Endodermal cell (in vitro differentiated cells): ENCODE measurements at regions not wholly inside any gene's neighbourhood (a gene's known extent, or its start where the extent isn't known, plus 50 kb on each side); places are given as distances from the start of the nearest gene placed in this dataset.

ENCODE experiments used
- DNase-seq: peaks from one replicate; pipeline ENCODE4 v3.0.0-alpha.2; 2017
- H3K27ac ChIP-seq: 2 replicates; pipeline ENCODE4 v1.5.1; 2013; ENCODE audit warnings: mild to moderate bottlenecking, low read depth, low read length, moderate library complexity
- H3K27me3 ChIP-seq: 2 replicates; pipeline ENCODE4 v1.6.1; 2013; ENCODE audit warnings: mild to moderate bottlenecking, low read length, moderate library complexity; ENCODE audit not compliant: insufficient read depth, control insufficient read depth, poor library complexity, severe bottlenecking
- H3K36me3 ChIP-seq: 2 replicates; pipeline ENCODE4 v1.7.0; 2013; ENCODE audit warnings: mild to moderate bottlenecking, low read length, moderate library complexity; ENCODE audit not compliant: control insufficient read depth, insufficient read depth
- H3K4me1 ChIP-seq: one replicate; pipeline ENCODE4 v1.7.0; 2013; ENCODE audit warnings: low read length; ENCODE audit not compliant: control insufficient read depth, insufficient read depth
- H3K4me3 ChIP-seq: 2 replicates; pipeline ENCODE4 v1.5.1; 2013; ENCODE audit warnings: mild to moderate bottlenecking, low read length, moderate library complexity
- H3K9ac ChIP-seq: 2 replicates; pipeline ENCODE4 v1.6.1; 2013; ENCODE audit warnings: mild to moderate bottlenecking, low read length, moderate library complexity; ENCODE audit not compliant: poor library complexity, severe bottlenecking; ENCODE audit errors: extremely low read depth
- H3K9me3 ChIP-seq: 2 replicates; pipeline ENCODE4 v1.6.1; 2013; ENCODE audit warnings: mild to moderate bottlenecking, low read length, moderate library complexity; ENCODE audit not compliant: control insufficient read depth
- H3K27ac Mint-ChIP-seq: 2 replicates; pipeline ENCODE4 v1.8.0; 2020; ENCODE audit warnings: mixed read lengths
- H3K27me3 Mint-ChIP-seq: 2 replicates; pipeline ENCODE4 v1.8.0; 2021; ENCODE audit warnings: mild to moderate bottlenecking, mixed read lengths; ENCODE audit not compliant: insufficient read depth
- H3K36me3 Mint-ChIP-seq: 2 replicates; pipeline ENCODE4 v1.8.0; 2020; ENCODE audit warnings: low read depth, mixed read lengths
- H3K4me1 Mint-ChIP-seq: 2 replicates; pipeline ENCODE4 v1.8.0; 2020; ENCODE audit warnings: mixed read lengths
- H3K4me3 Mint-ChIP-seq: 2 replicates; pipeline ENCODE4 v1.8.0; 2020; ENCODE audit warnings: mild to moderate bottlenecking, moderate library complexity, mixed read lengths
- H3K9me3 Mint-ChIP-seq: 2 replicates; pipeline ENCODE4 v1.8.0; 2020; ENCODE audit warnings: mild to moderate bottlenecking, mixed read lengths
- WGBS, 2 experiments: methylation state at CpG; one replicate each; pipeline versions ENCODE4 v1.1.5 to v1.1.7; 2013; ENCODE audit warnings: missing lambda C conversion rate in 2 of 2, mixed read lengths in 1 of 2; ENCODE audit not compliant: insufficient coverage in 1 of 2, insufficient read length in 1 of 2; 5-methylcytosine and 5-hydroxymethylcytosine counted together
- TF ChIP-seq, protein P1 (sequence below): fragments of 200-600 bp; sonication (generic); conservative IDR thresholded peaks from 2 replicates; pipeline ENCODE4 v1.5.0; 2021; ENCODE audit warnings: antibody characterized with exemption, mild to moderate bottlenecking

DNA sequence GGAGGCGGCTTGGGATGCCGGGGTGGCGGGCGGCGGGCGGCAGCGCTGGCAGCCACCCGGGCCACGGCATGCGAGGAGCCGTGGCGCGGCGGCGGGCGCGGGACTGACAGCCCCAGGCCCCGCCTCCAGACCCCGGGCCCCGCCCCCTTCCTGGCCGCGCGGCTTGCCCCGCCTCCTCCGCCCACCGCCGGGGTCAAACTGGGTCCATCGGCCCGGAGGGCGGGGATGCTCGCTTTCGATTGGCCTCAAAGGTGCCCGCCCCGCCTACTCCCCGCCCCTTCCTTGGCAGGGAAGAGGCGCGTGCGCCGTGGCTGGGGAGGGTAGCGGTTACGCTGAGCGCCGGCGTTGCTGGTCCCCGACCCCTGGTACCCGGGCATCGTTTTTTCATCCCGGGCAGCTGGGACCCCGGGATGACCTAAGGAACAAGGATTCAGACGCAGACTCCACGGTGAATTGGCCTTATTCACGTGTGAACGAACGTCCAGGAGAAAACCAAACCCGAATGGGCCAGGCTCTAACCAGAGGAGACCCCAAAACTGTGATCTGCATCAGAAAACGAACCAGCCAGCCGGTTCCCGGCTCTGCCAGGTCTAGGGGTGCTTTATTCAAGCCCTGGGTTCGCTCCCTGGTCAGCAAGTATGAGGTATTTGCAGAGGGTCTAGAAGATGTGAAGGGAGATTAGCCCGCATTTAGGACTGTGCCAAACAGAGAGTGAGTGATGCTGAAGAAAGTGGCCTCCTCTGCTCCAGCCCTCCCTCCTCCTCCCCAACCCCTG is 117.2 kb upstream of the GUCA2B start:
- TF ChIP-seq, protein P1, sequence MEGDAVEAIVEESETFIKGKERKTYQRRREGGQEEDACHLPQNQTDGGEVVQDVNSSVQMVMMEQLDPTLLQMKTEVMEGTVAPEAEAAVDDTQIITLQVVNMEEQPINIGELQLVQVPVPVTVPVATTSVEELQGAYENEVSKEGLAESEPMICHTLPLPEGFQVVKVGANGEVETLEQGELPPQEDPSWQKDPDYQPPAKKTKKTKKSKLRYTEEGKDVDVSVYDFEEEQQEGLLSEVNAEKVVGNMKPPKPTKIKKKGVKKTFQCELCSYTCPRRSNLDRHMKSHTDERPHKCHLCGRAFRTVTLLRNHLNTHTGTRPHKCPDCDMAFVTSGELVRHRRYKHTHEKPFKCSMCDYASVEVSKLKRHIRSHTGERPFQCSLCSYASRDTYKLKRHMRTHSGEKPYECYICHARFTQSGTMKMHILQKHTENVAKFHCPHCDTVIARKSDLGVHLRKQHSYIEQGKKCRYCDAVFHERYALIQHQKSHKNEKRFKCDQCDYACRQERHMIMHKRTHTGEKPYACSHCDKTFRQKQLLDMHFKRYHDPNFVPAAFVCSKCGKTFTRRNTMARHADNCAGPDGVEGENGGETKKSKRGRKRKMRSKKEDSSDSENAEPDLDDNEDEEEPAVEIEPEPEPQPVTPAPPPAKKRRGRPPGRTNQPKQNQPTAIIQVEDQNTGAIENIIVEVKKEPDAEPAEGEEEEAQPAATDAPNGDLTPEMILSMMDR: no peak
- peak; percentile 98 for DNase-seq
- Mint-ChIP-seq H3K27ac (no peak overlapping the region), H3K4me1 (peaks cover 9% of the 10 kb centered on the region), H3K27me3 (peaks cover 40% of the 10 kb centered on the region), H3K4me3 (peak overlapping the region; percentile 70), H3K9me3 (no peaks in the 10 kb centered on the region), H3K36me3 (no peaks in the 10 kb centered on the region)
- Histone ChIP-seq H3K9me3 (no peaks in the 10 kb centered on the region), H3K27ac (no peak overlapping the region), H3K4me3 (peak overlapping the region; percentile 88), H3K9ac (no peak overlapping the region), H3K4me1 (no peaks in the 10 kb centered on the region), H3K27me3 (peaks cover 76% of the 10 kb centered on the region), H3K36me3 (no peaks in the 10 kb centered on the region)
- whole genome bisulfite sequencing, 2 experiments: 1 to 2% methylated on average over 30 to 60 of the region's 60 CpGs

DNA sequence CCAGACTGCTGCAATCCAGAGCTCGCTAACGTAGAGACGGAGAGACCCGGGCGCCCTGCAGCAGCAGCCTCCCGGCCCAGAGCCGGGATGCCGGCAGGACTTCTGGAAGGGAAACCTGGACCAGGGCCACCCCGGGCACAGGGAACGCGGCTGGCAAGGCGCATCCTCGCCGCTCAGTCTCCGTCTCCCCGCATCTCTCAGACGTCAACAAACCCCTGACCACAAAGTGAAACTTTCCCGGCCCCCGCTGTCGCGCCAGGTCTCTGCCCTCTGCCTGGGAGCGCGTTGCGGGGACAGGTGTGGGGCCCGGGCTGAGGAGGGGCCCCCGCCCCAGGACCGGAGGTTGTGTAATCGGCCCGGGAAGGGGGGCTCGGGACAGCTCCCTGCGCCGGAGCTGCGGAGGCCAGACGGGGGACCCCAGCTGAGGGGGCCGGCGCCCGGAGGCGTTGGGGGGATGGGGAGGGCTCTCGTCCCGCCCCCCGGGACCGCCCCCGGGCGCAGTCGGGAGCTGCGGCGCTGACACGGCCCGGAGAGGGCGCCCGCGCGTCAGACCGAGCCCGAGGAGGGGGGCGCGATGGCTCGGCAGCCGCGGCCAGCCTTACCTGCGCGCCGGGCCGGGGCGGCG is 116.6 kb upstream of the HIVEP3 start:
- Histone ChIP-seq H3K4me1 (no peaks in the 10 kb centered on the region), H3K4me3 (peak overlapping the region; percentile 74), H3K27me3 (peaks cover 78% of the 10 kb centered on the region), H3K9ac (no peak overlapping the region), H3K36me3 (no peaks in the 10 kb centered on the region), H3K27ac (no peak overlapping the region), H3K9me3 (no peaks in the 10 kb centered on the region)
- TF ChIP-seq, protein P1: peak; percentile 66
- Mint-ChIP-seq H3K36me3 (no peaks in the 10 kb centered on the region), H3K4me1 (peaks cover 9% of the 10 kb centered on the region), H3K9me3 (no peaks in the 10 kb centered on the region), H3K4me3 (peak overlapping the region; percentile 70), H3K27ac (no peak overlapping the region), H3K27me3 (peaks cover 42% of the 10 kb centered on the region)
- DNase-seq: peak; percentile 87
- 0% methylated on average over 11 to 66 of the region's 66 CpGs for WGBS, 2 experiments

DNA sequence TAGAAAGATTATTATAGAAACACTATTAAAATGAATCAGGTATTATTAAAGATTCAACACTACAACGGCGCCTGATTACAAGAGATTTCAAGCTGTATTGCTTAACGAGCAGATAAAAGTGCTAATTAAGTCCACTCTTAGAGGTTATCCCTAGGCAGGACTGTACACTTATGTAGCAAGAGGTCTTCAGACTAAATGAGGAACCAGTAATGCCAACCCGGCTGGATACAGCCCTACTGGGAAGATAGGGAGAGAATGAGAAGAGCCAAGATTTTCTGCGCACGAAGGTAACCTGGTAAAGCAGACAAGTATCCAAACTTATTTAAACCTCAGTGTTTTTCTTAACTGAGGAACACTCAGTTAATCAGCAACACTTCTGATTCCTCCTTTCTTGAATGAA is 115.7 kb upstream of the HIVEP3 start:
- WGBS, 2 experiments: 81 to 89% methylated on average over 3 to 6 of the region's 6 CpGs

More for the DNA sequence above, 115.7 kb upstream of the HIVEP3 start:
- Mint-ChIP-seq H3K4me3 (peak overlapping the region; percentile 70), H3K27me3 (peaks cover 42% of the 10 kb centered on the region), H3K9me3 (no peaks in the 10 kb centered on the region), H3K4me1 (peaks cover 9% of the 10 kb centered on the region), H3K36me3 (no peaks in the 10 kb centered on the region), H3K27ac (no peak overlapping the region)
- Histone ChIP-seq H3K9ac (no peak overlapping the region), H3K9me3 (no peaks in the 10 kb centered on the region), H3K4me3 (peak overlapping the region; percentile 74), H3K36me3 (no peaks in the 10 kb centered on the region), H3K27ac (no peak overlapping the region), H3K4me1 (no peaks in the 10 kb centered on the region), H3K27me3 (peaks cover 74% of the 10 kb centered on the region)
- TF ChIP-seq, protein P1: no peak
- no peak for DNase-seq
